ENCODE measurements at regions not wholly inside any gene's neighbourhood (a gene's known extent, or its start where the extent isn't known, plus 50 kb on each side); places are given as distances from the start of the nearest gene placed in this dataset.
"Not testable (repeated sequence)": the region's sequence is repeated elsewhere in the genome, so short reads cannot be mapped to it uniquely, and the experiment has no call there.

GRCh38 chr7:69109879-69110278 is 488.4 kb upstream of the AUTS2 start:
- no peaks in the 10 kb centered on the region for H3K9me3 ChIP-seq (ENCODE audit: low read length)

GRCh38 chr7:69110450-69111050 is 487.7 kb upstream of the AUTS2 start:
- H3K27me3 ChIP-seq (ENCODE audit: insufficient read depth, low read length), result no peaks in the 10 kb centered on the region
- no peak overlapping the region for H2AFZ ChIP-seq (ENCODE audit: low read depth, low read length)
- no peaks in the 10 kb centered on the region for H3K36me3 ChIP-seq (ENCODE audit: insufficient read depth, low read length)
- H3K4me1 ChIP-seq (ENCODE audit: insufficient read depth, low read length), result no peaks in the 10 kb centered on the region
- no peak overlapping the region for H3K4me3 ChIP-seq (ENCODE audit: low read length)
- no peaks in the 10 kb centered on the region for H3K9me3 ChIP-seq (ENCODE audit: low read length)

More at GRCh38 chr7:69109879-69110278, 488.4 kb upstream of the AUTS2 start:
- Histone ChIP-seq H3K4me3 (ENCODE audit: low read length) (no peak overlapping the region), H3K27me3 (ENCODE audit: insufficient read depth, low read length) (no peaks in the 10 kb centered on the region), H3K36me3 (ENCODE audit: insufficient read depth, low read length) (no peaks in the 10 kb centered on the region), H3K4me1 (ENCODE audit: insufficient read depth, low read length) (no peaks in the 10 kb centered on the region), H2AFZ (ENCODE audit: low read depth, low read length) (no peak overlapping the region)

- Histone ChIP-seq H3K4me1 (ENCODE audit: insufficient read depth, low read length) (no peaks in the 10 kb centered on the region), H3K9me3 (ENCODE audit: low read length) (no peaks in the 10 kb centered on the region), H3K27me3 (ENCODE audit: insufficient read depth, low read length) (no peaks in the 10 kb centered on the region), H2AFZ (ENCODE audit: low read depth, low read length) (no peak overlapping the region), H3K4me3 (ENCODE audit: low read length) (no peak overlapping the region), H3K36me3 (ENCODE audit: insufficient read depth, low read length) (no peaks in the 10 kb centered on the region)
These were observed 483.9 kb upstream of the AUTS2 start for GRCh38 chr7:69114374-69114773.

- no peaks in the 10 kb centered on the region for H3K36me3 ChIP-seq (ENCODE audit: insufficient read depth, low read length)
- H3K4me1 ChIP-seq (ENCODE audit: insufficient read depth, low read length), result no peaks in the 10 kb centered on the region
- no peak overlapping the region for H2AFZ ChIP-seq (ENCODE audit: low read depth, low read length)
- no peaks in the 10 kb centered on the region for H3K27me3 ChIP-seq (ENCODE audit: insufficient read depth, low read length)
- no peak overlapping the region for H3K4me3 ChIP-seq (ENCODE audit: low read length)
- H3K9me3 ChIP-seq (ENCODE audit: low read length), result no peaks in the 10 kb centered on the region
These were observed 482.5 kb upstream of the AUTS2 start for GRCh38 chr7:69115788-69116187.

- not testable (repeated sequence) for H3K9me3 ChIP-seq (ENCODE audit: low read length); H3K36me3 ChIP-seq (ENCODE audit: insufficient read depth, low read length); H3K4me1 ChIP-seq (ENCODE audit: insufficient read depth, low read length); H3K4me3 ChIP-seq (ENCODE audit: low read length); H2AFZ ChIP-seq (ENCODE audit: low read depth, low read length); H3K27me3 ChIP-seq (ENCODE audit: insufficient read depth, low read length)
These were observed 482.1 kb upstream of the AUTS2 start for GRCh38 chr7:69116196-69116595.

GRCh38 chr7:69122953-69123352 is 475.3 kb upstream of the AUTS2 start:
- Histone ChIP-seq H3K36me3 (ENCODE audit: insufficient read depth, low read length) (no peaks in the 10 kb centered on the region), H3K27me3 (ENCODE audit: insufficient read depth, low read length) (no peaks in the 10 kb centered on the region), H3K9me3 (ENCODE audit: low read length) (no peaks in the 10 kb centered on the region), H2AFZ (ENCODE audit: low read depth, low read length) (no peak overlapping the region), H3K4me1 (ENCODE audit: insufficient read depth, low read length) (no peaks in the 10 kb centered on the region), H3K4me3 (ENCODE audit: low read length) (no peak overlapping the region)

- Histone ChIP-seq H3K4me3 (ENCODE audit: low read length) (no peak overlapping the region), H3K27me3 (ENCODE audit: insufficient read depth, low read length) (no peaks in the 10 kb centered on the region), H3K36me3 (ENCODE audit: insufficient read depth, low read length) (no peaks in the 10 kb centered on the region), H2AFZ (ENCODE audit: low read depth, low read length) (no peak overlapping the region), H3K9me3 (ENCODE audit: low read length) (no peaks in the 10 kb centered on the region), H3K4me1 (ENCODE audit: insufficient read depth, low read length) (peaks cover 3% of the 10 kb centered on the region)
These were observed 471.3 kb upstream of the AUTS2 start for GRCh38 chr7:69126896-69127479.

GRCh38 chr7:69129524-69129923 is 468.8 kb upstream of the AUTS2 start:
- Histone ChIP-seq H3K9me3 (ENCODE audit: low read length) (no peaks in the 10 kb centered on the region), H3K4me1 (ENCODE audit: insufficient read depth, low read length) (peaks cover 3% of the 10 kb centered on the region), H3K4me3 (ENCODE audit: low read length) (no peak overlapping the region), H3K36me3 (ENCODE audit: insufficient read depth, low read length) (no peaks in the 10 kb centered on the region), H2AFZ (ENCODE audit: low read depth, low read length) (no peak overlapping the region), H3K27me3 (ENCODE audit: insufficient read depth, low read length) (no peaks in the 10 kb centered on the region)

GRCh38 chr7:69129951-69130350 is 468.3 kb upstream of the AUTS2 start:
- Histone ChIP-seq H3K4me1 (ENCODE audit: insufficient read depth, low read length) (peaks cover 3% of the 10 kb centered on the region), H2AFZ (ENCODE audit: low read depth, low read length) (no peak overlapping the region)

GRCh38 chr7:69130396-69130795 is 467.9 kb upstream of the AUTS2 start:
- no peaks in the 10 kb centered on the region for H3K27me3 ChIP-seq (ENCODE audit: insufficient read depth, low read length)
- no peak overlapping the region for H2AFZ ChIP-seq (ENCODE audit: low read depth, low read length)
- H3K4me3 ChIP-seq (ENCODE audit: low read length), result no peak overlapping the region
- H3K4me1 ChIP-seq (ENCODE audit: insufficient read depth, low read length), result peaks cover 3% of the 10 kb centered on the region
- H3K36me3 ChIP-seq (ENCODE audit: insufficient read depth, low read length), result no peaks in the 10 kb centered on the region
- no peaks in the 10 kb centered on the region for H3K9me3 ChIP-seq (ENCODE audit: low read length)

More at GRCh38 chr7:69129951-69130350, 468.3 kb upstream of the AUTS2 start:
- H3K9me3 ChIP-seq (ENCODE audit: low read length), result no peaks in the 10 kb centered on the region
- H3K36me3 ChIP-seq (ENCODE audit: insufficient read depth, low read length), result no peaks in the 10 kb centered on the region
- no peak overlapping the region for H3K4me3 ChIP-seq (ENCODE audit: low read length)
- no peaks in the 10 kb centered on the region for H3K27me3 ChIP-seq (ENCODE audit: insufficient read depth, low read length)

GRCh38 chr7:69134316-69134715 is 464.0 kb upstream of the AUTS2 start:
- peaks cover 2% of the 10 kb centered on the region for H3K9me3 ChIP-seq (ENCODE audit: low read length)
- H3K4me3 ChIP-seq (ENCODE audit: low read length), result no peak overlapping the region
- H3K27me3 ChIP-seq (ENCODE audit: insufficient read depth, low read length), result no peaks in the 10 kb centered on the region
- no peaks in the 10 kb centered on the region for H3K36me3 ChIP-seq (ENCODE audit: insufficient read depth, low read length)
- H2AFZ ChIP-seq (ENCODE audit: low read depth, low read length), result no peak overlapping the region
- peaks cover 3% of the 10 kb centered on the region for H3K4me1 ChIP-seq (ENCODE audit: insufficient read depth, low read length)

- H3K36me3 ChIP-seq (ENCODE audit: insufficient read depth, low read length), result no peaks in the 10 kb centered on the region
- H3K27me3 ChIP-seq (ENCODE audit: insufficient read depth, low read length), result no peaks in the 10 kb centered on the region
- H2AFZ ChIP-seq (ENCODE audit: low read depth, low read length), result no peak overlapping the region
- H3K4me3 ChIP-seq (ENCODE audit: low read length), result no peak overlapping the region
- H3K4me1 ChIP-seq (ENCODE audit: insufficient read depth, low read length), result no peaks in the 10 kb centered on the region
- H3K9me3 ChIP-seq (ENCODE audit: low read length), result no peaks in the 10 kb centered on the region
These were observed 450.6 kb upstream of the AUTS2 start for GRCh38 chr7:69147631-69148030.

- no peaks in the 10 kb centered on the region for H3K36me3 ChIP-seq (ENCODE audit: insufficient read depth, low read length)
- H3K27me3 ChIP-seq (ENCODE audit: insufficient read depth, low read length), result no peaks in the 10 kb centered on the region
- no peak overlapping the region for H3K4me3 ChIP-seq (ENCODE audit: low read length)
- H2AFZ ChIP-seq (ENCODE audit: low read depth, low read length), result no peak overlapping the region
- H3K9me3 ChIP-seq (ENCODE audit: low read length), result no peaks in the 10 kb centered on the region
- no peaks in the 10 kb centered on the region for H3K4me1 ChIP-seq (ENCODE audit: insufficient read depth, low read length)
These were observed 448.2 kb upstream of the AUTS2 start for GRCh38 chr7:69149804-69150782.
